Smooth muscle cell (in vitro differentiated cells): ENCODE measurements at regions not wholly inside any gene's neighbourhood (a gene's known extent, or its start where the extent isn't known, plus 50 kb on each side); places are given as distances from the start of the nearest gene placed in this dataset.

Experiments
- DNase-seq: peaks from one replicate; lab custom pipeline; 2025; ENCODE audit not compliant: unreplicated experiment; lab: John Stamatoyannopoulos, UW
- H2AFZ ChIP-seq: fragments of 200-600 bp; sonication (generic); 2 replicates; pipeline ENCODE4 v1.6.0; 2016; ENCODE audit warnings: antibody characterized with exemption, low read depth, mild to moderate bottlenecking
- H3F3A ChIP-seq: fragments of 200-600 bp; sonication (generic); 2 replicates; pipeline ENCODE4 v1.6.0; 2017; ENCODE audit warnings: antibody characterized with exemption, low read depth
- H3K27ac ChIP-seq: fragments of 200-600 bp; sonication (generic); 2 replicates; pipeline ENCODE4 v1.5.1; 2016; ENCODE audit warnings: low read depth, mild to moderate bottlenecking
- H3K27me3 ChIP-seq: fragments of 200-600 bp; sonication (generic); 2 replicates; pipeline ENCODE4 v1.6.1; 2016; ENCODE audit warnings: low read depth, mild to moderate bottlenecking
- H3K36me3 ChIP-seq: fragments of 200-600 bp; sonication (generic); 2 replicates; pipeline ENCODE4 v1.5.1; 2016; ENCODE audit warnings: low read depth
- H3K4me1 ChIP-seq: fragments of 200-600 bp; sonication (generic); 2 replicates; pipeline ENCODE4 v1.5.1; 2016; ENCODE audit warnings: low read depth
- H3K4me2 ChIP-seq: fragments of 200-600 bp; sonication (generic); 2 replicates; pipeline ENCODE4 v1.6.0; 2016; ENCODE audit warnings: mild to moderate bottlenecking
- H3K4me3 ChIP-seq: fragments of 200-600 bp; sonication (generic); 2 replicates; pipeline ENCODE4 v1.5.1; 2016; ENCODE audit warnings: mild to moderate bottlenecking
- H3K79me2 ChIP-seq: fragments of 200-600 bp; sonication (generic); 2 replicates; pipeline ENCODE4 v1.6.0; 2016; ENCODE audit warnings: low read depth, mild to moderate bottlenecking
- H3K9ac ChIP-seq: fragments of 200-600 bp; sonication (generic); 2 replicates; pipeline ENCODE4 v1.6.0; 2016; ENCODE audit warnings: low read depth
- H3K9me3 ChIP-seq: fragments of 200-600 bp; sonication (generic); replicated peaks from 2 replicates; pipeline ENCODE4 v1.5.1; 2016; ENCODE audit warnings: low read depth
- H4K20me1 ChIP-seq: fragments of 200-600 bp; sonication (generic); 2 replicates; pipeline ENCODE4 v1.6.0; 2016; ENCODE audit warnings: low read depth
- WGBS: methylation state at CpG from one replicate; pipeline ENCODE4 v1.1.7; 2016; ENCODE audit warnings: low lambda C conversion rate; 5-methylcytosine and 5-hydroxymethylcytosine counted together
- TF ChIP-seq, protein P1 (sequence below): fragments of 200-600 bp; sonication (generic); IDR thresholded peaks from 2 replicates; pipeline ENCODE4 v1.5.1; 2017; ENCODE audit warnings: borderline replicate concordance, mild to moderate bottlenecking, antibody characterized with exemption; ENCODE audit not compliant: insufficient read depth, poor library complexity, severe bottlenecking

DNA sequence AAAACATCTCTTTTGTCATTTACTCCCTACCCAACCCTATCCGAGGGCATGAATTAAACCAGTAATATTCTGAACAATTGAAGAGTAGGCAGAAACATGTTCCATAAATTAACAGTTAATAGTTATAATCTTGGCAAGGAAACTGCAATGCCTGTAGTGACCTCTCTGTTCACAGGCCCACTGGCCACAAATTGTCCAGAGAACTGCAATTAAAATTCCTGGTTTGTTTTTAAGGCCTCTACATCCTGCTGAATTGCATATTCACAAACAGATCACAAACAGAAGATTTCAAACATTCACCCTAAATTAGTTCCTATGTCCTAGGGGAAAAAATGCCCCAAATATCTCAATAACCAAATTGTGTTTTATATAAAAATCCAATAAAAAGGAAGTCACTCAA is 143.2 kb upstream of the TRPC6 start:
- no peaks in the 10 kb centered on the region for H3F3A ChIP-seq
- H3K9ac ChIP-seq: no peak overlapping the region
- H2AFZ ChIP-seq: peak overlapping the region; percentile 45
- TF ChIP-seq, protein P1, sequence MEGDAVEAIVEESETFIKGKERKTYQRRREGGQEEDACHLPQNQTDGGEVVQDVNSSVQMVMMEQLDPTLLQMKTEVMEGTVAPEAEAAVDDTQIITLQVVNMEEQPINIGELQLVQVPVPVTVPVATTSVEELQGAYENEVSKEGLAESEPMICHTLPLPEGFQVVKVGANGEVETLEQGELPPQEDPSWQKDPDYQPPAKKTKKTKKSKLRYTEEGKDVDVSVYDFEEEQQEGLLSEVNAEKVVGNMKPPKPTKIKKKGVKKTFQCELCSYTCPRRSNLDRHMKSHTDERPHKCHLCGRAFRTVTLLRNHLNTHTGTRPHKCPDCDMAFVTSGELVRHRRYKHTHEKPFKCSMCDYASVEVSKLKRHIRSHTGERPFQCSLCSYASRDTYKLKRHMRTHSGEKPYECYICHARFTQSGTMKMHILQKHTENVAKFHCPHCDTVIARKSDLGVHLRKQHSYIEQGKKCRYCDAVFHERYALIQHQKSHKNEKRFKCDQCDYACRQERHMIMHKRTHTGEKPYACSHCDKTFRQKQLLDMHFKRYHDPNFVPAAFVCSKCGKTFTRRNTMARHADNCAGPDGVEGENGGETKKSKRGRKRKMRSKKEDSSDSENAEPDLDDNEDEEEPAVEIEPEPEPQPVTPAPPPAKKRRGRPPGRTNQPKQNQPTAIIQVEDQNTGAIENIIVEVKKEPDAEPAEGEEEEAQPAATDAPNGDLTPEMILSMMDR: no peak
- no peak for DNase-seq
- no peaks in the 10 kb centered on the region for H3K27me3 ChIP-seq
- H4K20me1 ChIP-seq: no peaks in the 10 kb centered on the region
- no peak overlapping the region for H3K27ac ChIP-seq
- H3K4me3 ChIP-seq: no peak overlapping the region
- 48% methylated on average over 1 of the region's 1 CpG for WGBS
- H3K4me2 ChIP-seq: no peak overlapping the region
- H3K36me3 ChIP-seq: no peaks in the 10 kb centered on the region
- H3K79me2 ChIP-seq: no peaks in the 10 kb centered on the region
- H3K4me1 ChIP-seq: no peaks in the 10 kb centered on the region
- no peaks in the 10 kb centered on the region for H3K9me3 ChIP-seq

DNA sequence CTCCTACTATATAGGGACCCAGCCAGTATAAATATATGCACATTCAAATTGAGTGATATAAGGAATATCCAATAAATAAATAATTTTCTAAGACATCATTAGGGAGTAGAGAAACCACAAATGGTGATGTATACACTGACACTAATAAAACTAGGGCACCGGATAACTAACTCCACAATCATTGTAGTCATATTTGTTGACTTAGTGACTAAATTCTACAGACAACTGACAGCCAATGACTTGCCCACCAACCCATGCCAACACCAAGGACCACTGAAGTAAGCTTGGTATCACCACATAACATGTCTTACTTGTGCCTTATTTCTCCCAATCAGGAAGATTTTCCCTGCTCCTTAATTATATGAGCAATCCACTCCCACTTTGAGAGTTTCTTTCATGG is 139.6 kb upstream of the TRPC6 start:
- no peaks in the 10 kb centered on the region for H3K4me1 ChIP-seq
- no peak overlapping the region for H3K4me3 ChIP-seq
- no peak overlapping the region for H2AFZ ChIP-seq
- H3K27me3 ChIP-seq: no peaks in the 10 kb centered on the region
- no peaks in the 10 kb centered on the region for H3F3A ChIP-seq
- H4K20me1 ChIP-seq: no peaks in the 10 kb centered on the region
- no peak overlapping the region for H3K9ac ChIP-seq
- H3K79me2 ChIP-seq: no peaks in the 10 kb centered on the region
- no peak for DNase-seq
- H3K4me2 ChIP-seq: no peak overlapping the region
- WGBS: 91% methylated on average over 1 of the region's 1 CpG
- no peak overlapping the region for H3K27ac ChIP-seq
- TF ChIP-seq, protein P1: no peak
- H3K36me3 ChIP-seq: no peaks in the 10 kb centered on the region
- no peaks in the 10 kb centered on the region for H3K9me3 ChIP-seq

- TF ChIP-seq, protein P1: no peak
- no peak overlapping the region for H3K4me2 ChIP-seq
- no peak overlapping the region for H2AFZ ChIP-seq
- H3K9me3 ChIP-seq: no peaks in the 10 kb centered on the region
- H3K9ac ChIP-seq: no peak overlapping the region
- no peaks in the 10 kb centered on the region for H3K27me3 ChIP-seq
- H3K4me1 ChIP-seq: no peaks in the 10 kb centered on the region
- H3F3A ChIP-seq: no peaks in the 10 kb centered on the region
- no peaks in the 10 kb centered on the region for H3K79me2 ChIP-seq
- no peak for DNase-seq
- WGBS: 74% methylated on average over 5 of the region's 5 CpGs
- no peaks in the 10 kb centered on the region for H4K20me1 ChIP-seq
- H3K4me3 ChIP-seq: no peak overlapping the region
- H3K36me3 ChIP-seq: no peaks in the 10 kb centered on the region
- peak overlapping the region; percentile 55 for H3K27ac ChIP-seq
Measured at GRCh38 chr11:101721270-101721669, 137.5 kb upstream of the TRPC6 start.

GRCh38 chr11:101718402-101718801 is 134.6 kb upstream of the TRPC6 start:
- no peaks in the 10 kb centered on the region for H4K20me1 ChIP-seq

More at GRCh38 chr11:101718402-101718801, 134.6 kb upstream of the TRPC6 start:
- Histone ChIP-seq H3K9ac (no peak overlapping the region), H3K4me3 (no peak overlapping the region), H3K27me3 (no peaks in the 10 kb centered on the region), H3K27ac (peak overlapping the region; percentile 11), H3K36me3 (no peaks in the 10 kb centered on the region), H3K9me3 (no peaks in the 10 kb centered on the region), H3F3A (no peaks in the 10 kb centered on the region), H2AFZ (no peak overlapping the region), H3K4me2 (no peak overlapping the region), H3K4me1 (no peaks in the 10 kb centered on the region), H3K79me2 (no peaks in the 10 kb centered on the region)
- TF ChIP-seq, protein P1: no peak
- DNase-seq: no peak
- WGBS: 59% methylated on average over 4 of the region's 4 CpGs
